ENCODE measurements at regions not wholly inside any gene's neighbourhood (a gene's known extent, or its start where the extent isn't known, plus 50 kb on each side); places are given as distances from the start of the nearest gene placed in this dataset.
"Not testable (repeated sequence)": the region's sequence is repeated elsewhere in the genome, so short reads cannot be mapped to it uniquely, and the experiment has no call there.

DNA sequence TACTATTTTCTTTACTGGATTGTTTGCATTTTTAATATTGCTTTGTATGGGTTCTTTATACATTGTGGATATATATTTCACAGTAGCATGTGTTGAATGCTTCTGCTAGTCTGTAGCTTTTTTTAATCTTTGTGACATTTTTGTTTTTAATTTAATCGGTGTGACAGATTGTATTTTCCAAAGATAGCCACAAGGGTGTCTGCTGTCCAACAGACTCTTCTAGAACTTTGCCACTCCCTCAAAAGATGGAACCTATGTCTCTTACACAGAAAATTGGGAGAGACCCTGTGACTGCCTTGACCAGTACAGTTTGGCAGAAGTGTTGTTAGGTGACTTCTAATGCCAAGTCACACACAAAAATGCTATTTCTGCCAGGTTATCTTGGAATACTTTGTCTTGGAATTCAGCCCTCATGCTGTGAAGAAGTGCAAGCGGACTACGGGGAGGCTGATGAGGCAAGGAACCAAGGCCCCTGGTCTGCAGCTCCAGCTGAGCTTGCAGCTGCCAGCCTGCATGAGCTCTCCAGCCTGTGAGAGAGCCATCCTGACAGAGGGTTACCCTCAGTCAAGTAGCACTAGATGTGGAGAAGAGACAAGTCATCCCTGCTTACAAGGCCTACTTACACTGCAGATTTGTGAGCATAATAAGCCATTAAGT, 110.8 kb downstream of the TDRD15 start:
- TF ChIP-seq, protein P1, sequence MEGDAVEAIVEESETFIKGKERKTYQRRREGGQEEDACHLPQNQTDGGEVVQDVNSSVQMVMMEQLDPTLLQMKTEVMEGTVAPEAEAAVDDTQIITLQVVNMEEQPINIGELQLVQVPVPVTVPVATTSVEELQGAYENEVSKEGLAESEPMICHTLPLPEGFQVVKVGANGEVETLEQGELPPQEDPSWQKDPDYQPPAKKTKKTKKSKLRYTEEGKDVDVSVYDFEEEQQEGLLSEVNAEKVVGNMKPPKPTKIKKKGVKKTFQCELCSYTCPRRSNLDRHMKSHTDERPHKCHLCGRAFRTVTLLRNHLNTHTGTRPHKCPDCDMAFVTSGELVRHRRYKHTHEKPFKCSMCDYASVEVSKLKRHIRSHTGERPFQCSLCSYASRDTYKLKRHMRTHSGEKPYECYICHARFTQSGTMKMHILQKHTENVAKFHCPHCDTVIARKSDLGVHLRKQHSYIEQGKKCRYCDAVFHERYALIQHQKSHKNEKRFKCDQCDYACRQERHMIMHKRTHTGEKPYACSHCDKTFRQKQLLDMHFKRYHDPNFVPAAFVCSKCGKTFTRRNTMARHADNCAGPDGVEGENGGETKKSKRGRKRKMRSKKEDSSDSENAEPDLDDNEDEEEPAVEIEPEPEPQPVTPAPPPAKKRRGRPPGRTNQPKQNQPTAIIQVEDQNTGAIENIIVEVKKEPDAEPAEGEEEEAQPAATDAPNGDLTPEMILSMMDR (conservative IDR thresholded peaks at IDR 0.05; ENCODE audit: low read length), result no peak
- no peak for DNase-seq (ENCODE audit: low read depth)
- no peak overlapping the region for H3K4me3 ChIP-seq (ENCODE audit: low read length)

DNA sequence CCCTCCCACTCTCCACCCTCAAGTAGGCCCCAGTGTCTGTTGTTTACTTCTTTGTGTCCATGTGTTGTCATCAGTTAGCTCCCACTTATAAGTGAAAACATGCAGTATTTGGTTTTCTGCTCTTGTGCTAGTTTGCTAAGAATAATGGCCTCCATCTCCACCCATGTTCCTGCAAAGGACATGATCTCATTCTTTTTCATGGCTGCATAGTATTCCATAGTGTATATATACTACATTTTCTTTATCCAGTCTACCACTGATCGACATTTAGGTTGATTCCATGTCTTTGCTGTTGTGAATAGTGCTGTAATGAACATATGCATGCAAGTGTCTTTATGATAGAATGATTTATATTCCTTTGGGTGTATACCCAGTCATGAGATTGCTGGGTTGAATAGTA, 116.0 kb downstream of the TDRD15 start:
- DNase-seq (ENCODE audit: low read depth); H3K4me3 ChIP-seq (ENCODE audit: low read length): not testable (repeated sequence)

DNA sequence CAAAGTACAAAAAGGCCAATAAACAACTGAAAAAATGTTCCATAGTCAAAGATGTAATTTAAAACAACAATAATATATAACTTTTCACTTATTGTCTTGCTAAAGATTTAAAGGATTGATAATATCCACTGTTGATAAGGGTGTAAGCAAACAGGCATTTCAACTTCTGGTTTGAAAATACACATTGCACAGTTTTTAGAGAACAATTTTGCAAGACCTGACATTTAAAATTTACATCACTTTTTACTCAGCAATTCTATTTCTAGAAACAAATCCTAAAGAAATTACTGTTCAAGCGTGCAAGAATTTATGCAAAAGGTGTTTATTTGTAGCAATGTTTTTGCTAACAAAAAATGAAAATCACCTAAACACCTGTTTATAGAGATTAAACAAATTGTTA, 120.4 kb downstream of the TDRD15 start:
- no peak overlapping the region for H3K4me3 ChIP-seq (ENCODE audit: low read length)
- DNase-seq (ENCODE audit: low read depth), result no peak
- TF ChIP-seq, protein P1 (conservative IDR thresholded peaks at IDR 0.05; ENCODE audit: low read length), result no peak

DNA sequence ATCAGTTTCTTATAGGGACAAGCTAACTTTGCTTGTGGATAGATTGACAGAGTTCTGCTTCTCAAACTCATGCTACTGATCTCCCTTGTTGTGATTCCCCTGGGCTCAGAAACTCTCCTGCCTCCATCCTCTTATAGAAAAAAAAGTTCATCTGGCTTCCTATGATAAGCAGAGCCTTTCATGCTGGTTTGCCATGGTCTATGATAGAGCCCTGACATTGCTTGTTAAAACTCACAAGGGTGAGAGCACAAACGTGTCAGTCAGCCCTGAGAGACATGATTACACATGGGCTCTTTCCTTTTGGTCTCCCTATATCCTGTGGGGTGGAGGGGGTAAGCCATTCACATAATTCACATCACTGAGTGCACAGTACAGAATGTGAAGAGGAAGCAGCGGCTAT, 121.8 kb downstream of the TDRD15 start:
- no peak for DNase-seq (ENCODE audit: low read depth)
- no peak overlapping the region for H3K4me3 ChIP-seq (ENCODE audit: low read length)
- TF ChIP-seq, protein P1 (conservative IDR thresholded peaks at IDR 0.05; ENCODE audit: low read length), result no peak

DNA sequence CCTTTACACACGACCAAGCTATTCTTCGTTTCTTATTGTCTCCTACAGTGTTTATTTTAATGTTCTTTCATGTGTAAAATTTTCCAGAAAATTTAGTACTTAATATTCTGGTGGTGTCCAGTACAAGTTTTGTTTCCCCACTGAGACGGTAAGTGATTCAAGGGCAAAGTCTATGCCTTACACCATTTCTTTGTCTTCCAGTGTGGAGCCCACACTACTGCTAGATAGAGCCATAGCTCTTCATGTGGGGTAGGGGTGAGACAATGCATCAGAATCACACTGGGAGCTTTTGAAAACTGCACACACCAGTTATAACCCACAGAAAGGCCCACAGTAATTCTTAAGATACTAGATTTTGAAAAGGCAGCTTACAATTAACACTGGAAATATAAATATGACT, 125.6 kb downstream of the TDRD15 start:
- DNase-seq (ENCODE audit: low read depth), result no peak
- no peak overlapping the region for H3K4me3 ChIP-seq (ENCODE audit: low read length)
- TF ChIP-seq, protein P1 (conservative IDR thresholded peaks at IDR 0.05; ENCODE audit: low read length), result no peak

DNA sequence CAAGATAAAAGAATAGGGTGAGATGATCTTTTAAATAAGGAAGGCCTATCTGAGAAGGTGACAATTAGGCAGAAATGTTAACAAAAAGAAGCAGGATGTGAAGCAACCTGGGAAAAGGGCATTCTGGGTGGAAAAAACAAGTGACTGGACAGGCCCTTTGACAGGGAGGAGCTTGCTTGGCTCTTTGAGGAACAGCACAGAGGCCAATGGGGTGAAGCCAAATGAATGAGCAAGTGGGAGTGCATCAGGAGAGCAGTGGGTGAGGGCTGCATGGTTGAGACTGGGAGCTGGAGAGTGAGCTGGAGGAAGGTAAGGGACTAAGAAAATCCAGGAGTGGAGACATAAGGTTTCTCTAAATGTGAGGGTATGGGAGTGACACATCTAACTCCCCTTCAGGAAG, 126.9 kb downstream of the TDRD15 start:
- no peak overlapping the region for H3K4me3 ChIP-seq (ENCODE audit: low read length)
- no peak for DNase-seq (ENCODE audit: low read depth)
- TF ChIP-seq, protein P1 (conservative IDR thresholded peaks at IDR 0.05; ENCODE audit: low read length), result no peak

DNA sequence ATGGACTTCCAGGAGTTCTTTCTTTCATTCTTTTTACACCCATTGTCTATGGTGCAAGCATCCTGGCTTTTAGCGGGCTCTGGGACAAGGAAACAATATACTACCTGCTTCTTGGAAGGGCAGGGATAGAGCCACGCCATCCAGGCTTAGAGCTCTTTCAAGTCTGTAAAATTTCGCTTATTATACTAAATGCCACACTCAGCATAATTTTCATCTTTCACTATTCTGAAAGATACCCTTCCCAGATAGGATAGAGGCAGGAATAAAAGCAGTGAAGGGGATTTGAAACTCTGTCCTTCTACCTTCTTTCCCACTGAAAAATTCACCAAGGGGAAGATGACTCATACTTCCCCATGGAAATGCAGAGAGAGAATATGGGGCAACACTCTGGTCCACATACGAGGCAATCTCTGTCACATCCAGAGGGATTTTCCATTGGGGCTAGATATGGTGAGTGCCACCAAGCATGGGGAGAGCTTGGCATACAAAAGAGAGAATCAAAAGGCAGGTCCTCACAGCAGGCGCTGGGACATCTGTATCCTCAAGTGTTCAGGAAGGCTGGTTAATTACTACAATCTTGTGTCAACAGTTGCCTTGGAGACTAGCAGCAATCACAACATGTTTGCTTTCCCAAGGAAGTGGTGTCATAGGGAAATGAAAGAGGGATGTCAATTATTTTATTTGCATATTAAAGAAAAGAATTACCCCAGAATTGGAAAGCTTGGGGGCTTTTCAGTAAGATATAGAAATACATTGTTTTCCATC, 127.6 kb downstream of the TDRD15 start:
- DNase-seq (ENCODE audit: low read depth), result no peak
- TF ChIP-seq, protein P1 (conservative IDR thresholded peaks at IDR 0.05; ENCODE audit: low read length), result no peak
- H3K4me3 ChIP-seq (ENCODE audit: low read length), result no peak overlapping the region

Measured in AG10803 (cell line).